EL (cell line): ENCODE measurements at regions not wholly inside any gene's neighbourhood (a gene's known extent, or its start where the extent isn't known, plus 50 kb on each side); places are given as distances from the start of the nearest gene placed in this dataset.

Source experiments
- DNase-seq: peaks from one replicate; pipeline ENCODE4 v3.0.0-alpha.2; 2016

- no peak for DNase-seq
These were observed 57.0 kb upstream of the TARBP1 start for GRCh38 chr1:234535763-234536515.

GRCh38 chr1:234535218-234535617 lies 56.2 kb upstream of the TARBP1 start:
- no peak for DNase-seq

GRCh38 chr1:234533975-234534876 lies 55.2 kb upstream of the TARBP1 start:
- peak; percentile 86 for DNase-seq

GRCh38 chr1:234533034-234533891 lies 54.3 kb upstream of the TARBP1 start:
- peak; percentile 89 for DNase-seq

GRCh38 chr1:234532503-234532922 lies 53.5 kb upstream of the TARBP1 start:
- DNase-seq: no peak

- no peak for DNase-seq
These were observed 52.2 kb upstream of the TARBP1 start for GRCh38 chr1:234531151-234531635.

- DNase-seq: no peak
These were observed 51.7 kb upstream of the TARBP1 start for GRCh38 chr1:234530672-234531071.

- DNase-seq: peak; percentile 20
These were observed 50.9 kb upstream of the TARBP1 start for GRCh38 chr1:234529950-234530237.

- no peak for DNase-seq
These were observed 50.3 kb upstream of the TARBP1 start for GRCh38 chr1:234529095-234529949.
